ENCODE measurements at regions not wholly inside any gene's neighbourhood (a gene's known extent, or its start where the extent isn't known, plus 50 kb on each side); places are given as distances from the start of the nearest gene placed in this dataset.
"Not testable (repeated sequence)": the region's sequence is repeated elsewhere in the genome, so short reads cannot be mapped to it uniquely, and the experiment has no call there.

- no peak for DNase-seq
Observed at GRCh38 chr10:118873091-118873737, 118.4 kb upstream of the CACUL1 start.

- no peak for DNase-seq
Observed at GRCh38 chr10:118873738-118874105, 119.0 kb upstream of the CACUL1 start.

GRCh38 chr10:118874171-118874570, 119.4 kb upstream of the CACUL1 start:
- no peak for DNase-seq

- DNase-seq, result no peak
Observed at GRCh38 chr10:118875087-118875486, 120.3 kb upstream of the CACUL1 start.

- DNase-seq, result no peak
Observed at GRCh38 chr10:118882741-118883140, 128.0 kb upstream of the CACUL1 start.

- DNase-seq, result no peak
Observed at GRCh38 chr10:118892255-118892654, 137.3 kb upstream of the NANOS1 start.

GRCh38 chr10:118894891-118895290, 134.6 kb upstream of the NANOS1 start:
- not testable (repeated sequence) for DNase-seq

- no peak for DNase-seq
Observed at GRCh38 chr10:118900617-118901016, 128.9 kb upstream of the NANOS1 start.

GRCh38 chr10:118901380-118901779, 128.1 kb upstream of the NANOS1 start:
- DNase-seq, result no peak

- DNase-seq, result no peak
Observed at GRCh38 chr10:118901906-118902305, 127.6 kb upstream of the NANOS1 start.

- DNase-seq, result not testable (repeated sequence)
Observed at GRCh38 chr10:118902656-118903055, 126.9 kb upstream of the NANOS1 start.

- no peak for DNase-seq
Observed at GRCh38 chr10:118903251-118903650, 126.3 kb upstream of the NANOS1 start.

GRCh38 chr10:118903691-118904090, 125.8 kb upstream of the NANOS1 start:
- DNase-seq, result no peak

- DNase-seq, result no peak
Observed at GRCh38 chr10:118904286-118904685, 125.2 kb upstream of the NANOS1 start.

GRCh38 chr10:118907051-118907450, 122.5 kb upstream of the NANOS1 start:
- DNase-seq, result no peak

GRCh38 chr10:118908557-118909256, 120.8 kb upstream of the NANOS1 start:
- no peak for DNase-seq

- DNase-seq, result no peak
Observed at GRCh38 chr10:118910702-118911101, 118.8 kb upstream of the NANOS1 start.

GRCh38 chr10:118911363-118911762, 118.2 kb upstream of the NANOS1 start:
- no peak for DNase-seq

- no peak for DNase-seq
Observed at GRCh38 chr10:118912961-118913600, 116.4 kb upstream of the NANOS1 start.

- no peak for DNase-seq
Observed at GRCh38 chr10:118913825-118914224, 115.7 kb upstream of the NANOS1 start.

- no peak for DNase-seq
Observed at GRCh38 chr10:118914629-118915028, 114.9 kb upstream of the NANOS1 start.

GRCh38 chr10:118915161-118915560, 114.4 kb upstream of the NANOS1 start:
- DNase-seq, result no peak

- no peak for DNase-seq
Observed at GRCh38 chr10:118916777-118917176, 112.7 kb upstream of the NANOS1 start.

GRCh38 chr10:118917701-118918100, 111.8 kb upstream of the NANOS1 start:
- DNase-seq, result no peak
